ENCODE measurements at regions not wholly inside any gene's neighbourhood (a gene's known extent, or its start where the extent isn't known, plus 50 kb on each side); places are given as distances from the start of the nearest gene placed in this dataset.

- Histone ChIP-seq H3K56ac (ENCODE audit: low read length) (no peak overlapping the region), H3K27me3 (ENCODE audit: insufficient read depth, low read length, poor library complexity) (no peaks in the 10 kb centered on the region), H3K9ac (ENCODE audit: low read length) (no peak overlapping the region), H3K4me2 (ENCODE audit: low read length) (no peak overlapping the region), H2AK5ac (ENCODE audit: low read length) (no peak overlapping the region), H2BK15ac (replicated peaks; ENCODE audit: low read depth) (no peak overlapping the region), H4K8ac (ENCODE audit: low read depth, low read length) (no peak overlapping the region), H3K18ac (ENCODE audit: low read length) (no peak overlapping the region), H3K23ac (ENCODE audit: low read length) (no peak overlapping the region), H3K27ac (ENCODE audit: low read depth, low read length) (no peak overlapping the region), H3K79me1 (ENCODE audit: low read length) (no peaks in the 10 kb centered on the region), H3K36me3 (ENCODE audit: control insufficient read depth, insufficient read depth, low read length) (no peaks in the 10 kb centered on the region), H3K79me2 (ENCODE audit: control insufficient read depth, insufficient read depth, low read length) (no peaks in the 10 kb centered on the region), H2BK120ac (ENCODE audit: low read depth, low read length) (no peak overlapping the region), H2BK5ac (ENCODE audit: low read length) (no peak overlapping the region), H3K4me3 (ENCODE audit: low read length) (no peak overlapping the region), H4K5ac (ENCODE audit: low read length) (no peak overlapping the region), H3K4ac (ENCODE audit: low read depth, low read length) (no peak overlapping the region), H3K4me1 (ENCODE audit: control insufficient read depth, low read depth, low read length) (no peaks in the 10 kb centered on the region)
- no peak for DNase-seq
- no CpG with 5 or more reads among the region's 8 CpGs for WGBS (ENCODE audit: extremely low coverage, insufficient coverage, low lambda C conversion rate)
Observed at GRCh38 chr4:181523973-181524372, 719.2 kb upstream of the TENM3 start.

GRCh38 chr4:181524499-181524898 is 718.7 kb upstream of the TENM3 start:
- no peak for DNase-seq
- H3K4me1 ChIP-seq (ENCODE audit: control insufficient read depth, low read depth, low read length), result no peaks in the 10 kb centered on the region
- no peak overlapping the region for H3K4me3 ChIP-seq (ENCODE audit: low read length)
- H3K9ac ChIP-seq (ENCODE audit: low read length), result no peak overlapping the region
- no peaks in the 10 kb centered on the region for H3K36me3 ChIP-seq (ENCODE audit: control insufficient read depth, insufficient read depth, low read length)
- H2AK5ac ChIP-seq (ENCODE audit: low read length), result no peak overlapping the region
- no peak overlapping the region for H3K23ac ChIP-seq (ENCODE audit: low read length)
- H3K27me3 ChIP-seq (ENCODE audit: insufficient read depth, low read length, poor library complexity), result no peaks in the 10 kb centered on the region
- no peak overlapping the region for H4K5ac ChIP-seq (ENCODE audit: low read length)
- H3K4ac ChIP-seq (ENCODE audit: low read depth, low read length), result no peak overlapping the region
- no peak overlapping the region for H2BK120ac ChIP-seq (ENCODE audit: low read depth, low read length)
- no peak overlapping the region for H4K8ac ChIP-seq (ENCODE audit: low read depth, low read length)
- H3K27ac ChIP-seq (ENCODE audit: low read depth, low read length), result no peak overlapping the region
- H3K4me2 ChIP-seq (ENCODE audit: low read length), result no peak overlapping the region
- no peak overlapping the region for H3K18ac ChIP-seq (ENCODE audit: low read length)
- no peak overlapping the region for H3K56ac ChIP-seq (ENCODE audit: low read length)
- H3K79me2 ChIP-seq (ENCODE audit: control insufficient read depth, insufficient read depth, low read length), result no peaks in the 10 kb centered on the region
- H3K79me1 ChIP-seq (ENCODE audit: low read length), result no peaks in the 10 kb centered on the region
- no peak overlapping the region for H2BK5ac ChIP-seq (ENCODE audit: low read length)
- H2BK15ac ChIP-seq (replicated peaks; ENCODE audit: low read depth), result no peak overlapping the region
- no CpG with 5 or more reads among the region's 5 CpGs for WGBS (ENCODE audit: extremely low coverage, insufficient coverage, low lambda C conversion rate)

- DNase-seq, result peak; percentile 30
- H3K4me1 ChIP-seq (ENCODE audit: control insufficient read depth, low read depth, low read length), result no peaks in the 10 kb centered on the region
- no peaks in the 10 kb centered on the region for H3K79me2 ChIP-seq (ENCODE audit: control insufficient read depth, insufficient read depth, low read length)
- no peak overlapping the region for H3K4me2 ChIP-seq (ENCODE audit: low read length)
- H2BK5ac ChIP-seq (ENCODE audit: low read length), result no peak overlapping the region
- no peak overlapping the region for H2BK120ac ChIP-seq (ENCODE audit: low read depth, low read length)
- no peaks in the 10 kb centered on the region for H3K36me3 ChIP-seq (ENCODE audit: control insufficient read depth, insufficient read depth, low read length)
- H3K4me3 ChIP-seq (ENCODE audit: low read length), result no peak overlapping the region
- H3K9ac ChIP-seq (ENCODE audit: low read length), result no peak overlapping the region
- no peak overlapping the region for H3K23ac ChIP-seq (ENCODE audit: low read length)
- H3K27me3 ChIP-seq (ENCODE audit: insufficient read depth, low read length, poor library complexity), result no peaks in the 10 kb centered on the region
- no peak overlapping the region for H3K4ac ChIP-seq (ENCODE audit: low read depth, low read length)
- H4K8ac ChIP-seq (ENCODE audit: low read depth, low read length), result no peak overlapping the region
- no peak overlapping the region for H3K27ac ChIP-seq (ENCODE audit: low read depth, low read length)
- no peak overlapping the region for H3K18ac ChIP-seq (ENCODE audit: low read length)
- H3K56ac ChIP-seq (ENCODE audit: low read length), result no peak overlapping the region
- no peak overlapping the region for H2BK15ac ChIP-seq (replicated peaks; ENCODE audit: low read depth)
- WGBS (ENCODE audit: extremely low coverage, insufficient coverage, low lambda C conversion rate), result no CpG with 5 or more reads among the region's 3 CpGs
- H2AK5ac ChIP-seq (ENCODE audit: low read length), result no peak overlapping the region
- no peaks in the 10 kb centered on the region for H3K79me1 ChIP-seq (ENCODE audit: low read length)
- H4K5ac ChIP-seq (ENCODE audit: low read length), result no peak overlapping the region
Observed at GRCh38 chr4:181525634-181526033, 717.6 kb upstream of the TENM3 start.

- Histone ChIP-seq H3K4me2 (ENCODE audit: low read length) (no peak overlapping the region), H2AK5ac (ENCODE audit: low read length) (no peak overlapping the region), H4K5ac (ENCODE audit: low read length) (no peak overlapping the region), H3K27ac (ENCODE audit: low read depth, low read length) (no peak overlapping the region), H3K79me2 (ENCODE audit: control insufficient read depth, insufficient read depth, low read length) (no peaks in the 10 kb centered on the region), H2BK5ac (ENCODE audit: low read length) (no peak overlapping the region), H3K27me3 (ENCODE audit: insufficient read depth, low read length, poor library complexity) (no peaks in the 10 kb centered on the region), H2BK15ac (replicated peaks; ENCODE audit: low read depth) (no peak overlapping the region), H3K36me3 (ENCODE audit: control insufficient read depth, insufficient read depth, low read length) (no peaks in the 10 kb centered on the region), H3K4ac (ENCODE audit: low read depth, low read length) (no peak overlapping the region), H3K23ac (ENCODE audit: low read length) (no peak overlapping the region), H3K79me1 (ENCODE audit: low read length) (no peaks in the 10 kb centered on the region), H2BK120ac (ENCODE audit: low read depth, low read length) (no peak overlapping the region), H3K4me1 (ENCODE audit: control insufficient read depth, low read depth, low read length) (no peaks in the 10 kb centered on the region), H3K4me3 (ENCODE audit: low read length) (no peak overlapping the region), H4K8ac (ENCODE audit: low read depth, low read length) (no peak overlapping the region), H3K56ac (ENCODE audit: low read length) (no peak overlapping the region), H3K18ac (ENCODE audit: low read length) (no peak overlapping the region), H3K9ac (ENCODE audit: low read length) (no peak overlapping the region)
- DNase-seq, result peak; percentile 89
- no CpG with 5 or more reads among the region's 4 CpGs for WGBS (ENCODE audit: extremely low coverage, insufficient coverage, low lambda C conversion rate)
Observed at GRCh38 chr4:181528570-181529184, 714.5 kb upstream of the TENM3 start.

GRCh38 chr4:181529537-181529936 is 713.7 kb upstream of the TENM3 start:
- Histone ChIP-seq H4K5ac (ENCODE audit: low read length) (no peak overlapping the region), H2BK5ac (ENCODE audit: low read length) (no peak overlapping the region), H3K27me3 (ENCODE audit: insufficient read depth, low read length, poor library complexity) (no peaks in the 10 kb centered on the region), H3K4me1 (ENCODE audit: control insufficient read depth, low read depth, low read length) (no peaks in the 10 kb centered on the region), H4K8ac (ENCODE audit: low read depth, low read length) (no peak overlapping the region), H3K79me2 (ENCODE audit: control insufficient read depth, insufficient read depth, low read length) (no peaks in the 10 kb centered on the region), H3K56ac (ENCODE audit: low read length) (no peak overlapping the region), H2BK120ac (ENCODE audit: low read depth, low read length) (no peak overlapping the region), H3K23ac (ENCODE audit: low read length) (no peak overlapping the region), H2AK5ac (ENCODE audit: low read length) (no peak overlapping the region), H3K4me2 (ENCODE audit: low read length) (no peak overlapping the region), H3K4ac (ENCODE audit: low read depth, low read length) (no peak overlapping the region), H3K79me1 (ENCODE audit: low read length) (no peaks in the 10 kb centered on the region), H3K9ac (ENCODE audit: low read length) (no peak overlapping the region), H3K18ac (ENCODE audit: low read length) (no peak overlapping the region), H3K36me3 (ENCODE audit: control insufficient read depth, insufficient read depth, low read length) (no peaks in the 10 kb centered on the region), H2BK15ac (replicated peaks; ENCODE audit: low read depth) (no peak overlapping the region), H3K27ac (ENCODE audit: low read depth, low read length) (no peak overlapping the region), H3K4me3 (ENCODE audit: low read length) (no peak overlapping the region)
- WGBS (ENCODE audit: extremely low coverage, insufficient coverage, low lambda C conversion rate), result no CpG with 5 or more reads among the region's 4 CpGs
- DNase-seq, result no peak

- no peak overlapping the region for H2BK15ac ChIP-seq (replicated peaks; ENCODE audit: low read depth)
- no CpG with 5 or more reads among the region's 4 CpGs for WGBS (ENCODE audit: extremely low coverage, insufficient coverage, low lambda C conversion rate)
- no peaks in the 10 kb centered on the region for H3K27me3 ChIP-seq (ENCODE audit: insufficient read depth, low read length, poor library complexity)
- no peak overlapping the region for H3K4me2 ChIP-seq (ENCODE audit: low read length)
- no peak overlapping the region for H3K27ac ChIP-seq (ENCODE audit: low read depth, low read length)
- no peak for DNase-seq
- no peak overlapping the region for H2BK120ac ChIP-seq (ENCODE audit: low read depth, low read length)
- no peaks in the 10 kb centered on the region for H3K36me3 ChIP-seq (ENCODE audit: control insufficient read depth, insufficient read depth, low read length)
- no peaks in the 10 kb centered on the region for H3K79me1 ChIP-seq (ENCODE audit: low read length)
- H2AK5ac ChIP-seq (ENCODE audit: low read length), result no peak overlapping the region
- H4K5ac ChIP-seq (ENCODE audit: low read length), result no peak overlapping the region
- no peak overlapping the region for H3K4ac ChIP-seq (ENCODE audit: low read depth, low read length)
- no peak overlapping the region for H4K8ac ChIP-seq (ENCODE audit: low read depth, low read length)
- no peaks in the 10 kb centered on the region for H3K4me1 ChIP-seq (ENCODE audit: control insufficient read depth, low read depth, low read length)
- H3K56ac ChIP-seq (ENCODE audit: low read length), result no peak overlapping the region
- no peak overlapping the region for H3K9ac ChIP-seq (ENCODE audit: low read length)
- H3K4me3 ChIP-seq (ENCODE audit: low read length), result no peak overlapping the region
- no peak overlapping the region for H2BK5ac ChIP-seq (ENCODE audit: low read length)
- H3K18ac ChIP-seq (ENCODE audit: low read length), result no peak overlapping the region
- H3K79me2 ChIP-seq (ENCODE audit: control insufficient read depth, insufficient read depth, low read length), result no peaks in the 10 kb centered on the region
- no peak overlapping the region for H3K23ac ChIP-seq (ENCODE audit: low read length)
Observed at GRCh38 chr4:181536196-181536746, 706.9 kb upstream of the TENM3 start.

All from mesendoderm (in vitro differentiated cells).